ENCODE measurements at regions not wholly inside any gene's neighbourhood (a gene's known extent, or its start where the extent isn't known, plus 50 kb on each side); places are given as distances from the start of the nearest gene placed in this dataset.

- peak overlapping the region; percentile 71 for H3K27ac ChIP-seq
- peaks cover 45% of the 10 kb centered on the region for H3K4me1 ChIP-seq
- H3K27me3 ChIP-seq = no peaks in the 10 kb centered on the region
- H3K9me3 ChIP-seq = no peaks in the 10 kb centered on the region
- no peak for DNase-seq (ENCODE audit: low spot score in 2 of 2)
- WGBS = 55% methylated on average over 10 of the region's 10 CpGs
- H3K4me3 ChIP-seq = no peak overlapping the region
- no peak for TF ChIP-seq POLR2A (IDR thresholded peaks at IDR 0.05)
- TF ChIP-seq POLR2AphosphoS5 (IDR thresholded peaks at IDR 0.05) = peak in 2 of 3 donors; percentile 8 to 74
- TF ChIP-seq CTCF (IDR thresholded peaks at IDR 0.05) = no peak
- no peak for TF ChIP-seq EP300 (IDR thresholded peaks at IDR 0.05)
- H3K36me3 ChIP-seq = no peaks in the 10 kb centered on the region
Measured at GRCh38 chr5:157912621-157913325, 53.8 kb upstream of the CLINT1 start.

- H3K4me3 ChIP-seq = no peak overlapping the region
- peaks cover 35% of the 10 kb centered on the region for H3K4me1 ChIP-seq
- 74% methylated on average over 12 of the region's 12 CpGs for WGBS
- no peaks in the 10 kb centered on the region for H3K36me3 ChIP-seq
- TF ChIP-seq POLR2A (IDR thresholded peaks at IDR 0.05) = no peak
- no peak for TF ChIP-seq POLR2AphosphoS5 (IDR thresholded peaks at IDR 0.05)
- no peak for TF ChIP-seq EP300 (IDR thresholded peaks at IDR 0.05)
- TF ChIP-seq CTCF (IDR thresholded peaks at IDR 0.05) = no peak
- no peaks in the 10 kb centered on the region for H3K9me3 ChIP-seq
- no peak overlapping the region for H3K27ac ChIP-seq
- no peak for DNase-seq (ENCODE audit: low spot score in 2 of 2)
- no peaks in the 10 kb centered on the region for H3K27me3 ChIP-seq
Measured at GRCh38 chr5:157911568-157911967, 52.6 kb upstream of the CLINT1 start.
